Heart right ventricle (tissue), 16 donors: ENCODE measurements at regions not wholly inside any gene's neighbourhood (a gene's known extent, or its start where the extent isn't known, plus 50 kb on each side); places are given as distances from the start of the nearest gene placed in this dataset.

ENCODE experiments used
- ATAC-seq, 8 donors: fragments of 200-7000 bp; cut with Tn5 transposase; one replicate each; pipeline ENCODE4 v1.9.1; 2020; ENCODE audit warnings: mild to moderate bottlenecking in 8 of 8, moderate library complexity in 8 of 8, moderate number of reproducible peaks in 1 of 8
- DNase-seq, 2 donors: peaks; one replicate each; pipeline ENCODE4 v3.0.0-alpha.2; 2020
- H3K27ac ChIP-seq, 10 donors: fragments of 200-600 bp; sonication (generic) in 2 of 10; one replicate each; pipeline versions ENCODE4 v1.5.0 to v1.8.0; 2020 to 2022; ENCODE audit warnings: mild to moderate bottlenecking in 3 of 10
- H3K27me3 ChIP-seq, 7 donors: fragments of 200-600 bp; one replicate each; pipeline ENCODE4 v1.8.0; 2021 to 2022; ENCODE audit warnings: mild to moderate bottlenecking in 2 of 7
- H3K36me3 ChIP-seq, 9 donors: fragments of 200-600 bp; sonication (generic) in 1 of 9; one replicate each; pipeline versions ENCODE4 v1.5.0 to v1.8.0; 2020 to 2022; ENCODE audit warnings: mild to moderate bottlenecking in 2 of 9
- H3K4me1 ChIP-seq, 9 donors: fragments of 200-600 bp; sonication (generic) in 1 of 9; one replicate each; pipeline versions ENCODE4 v1.5.0 to v1.8.0; 2020 to 2022; ENCODE audit warnings: mild to moderate bottlenecking in 4 of 9
- H3K4me3 ChIP-seq, 10 donors: fragments of 200-600 bp; sonication (generic) in 2 of 10; one replicate each; pipeline versions ENCODE4 v1.5.0 to v1.8.0; 2020 to 2022; ENCODE audit warnings: mild to moderate bottlenecking in 7 of 10, moderate library complexity in 2 of 10
- H3K9me3 ChIP-seq, 11 donors: fragments of 200-600 bp in 10 of 11; sonication (generic) in 2 of 11; one replicate each; pipeline versions ENCODE4 v1.5.0 to v1.8.0; 2013 to 2022; ENCODE audit warnings: mild to moderate bottlenecking in 2 of 11, control low read depth in 1 of 11, moderate library complexity in 1 of 11
- WGBS, 2 donors: extraction: QIAGEN DNeasy Blood & Tissue Kit; methylation state at CpG; one replicate each; pipeline ENCODE4 v1.1.7; 2013; ENCODE audit warnings: inconsistent platforms in 1 of 2; 5-methylcytosine and 5-hydroxymethylcytosine counted together
- intact Hi-C, 10 donors: fragments of 100-400 bp; cut with DNase I; formaldehyde crosslinking; loops; one replicate each; pipeline versions ENCODE4 v1.11.1 to v1.14.2; 2022
- TF ChIP-seq, protein P1 (sequence below), 9 donors: fragments of 200-600 bp; sonication (generic) in 2 of 9; IDR thresholded peaks; one replicate each; pipeline versions ENCODE4 v1.5.0 to v1.8.0; 2021 to 2022; ENCODE audit warnings: antibody characterized with exemption in 9 of 9, mild to moderate bottlenecking in 5 of 9, moderate library complexity in 1 of 9
- donor health status: Arrhythmogenic right ventricular cardiomyopathy.
- donor health status: ischemic (EF 13 %, LVEDD 7.1; RV severe dilation, severe dysfunction).
- donor health status: healthy with polysubstance abuse.
- donor health status: DM: no; HTN: yes; CAD: no.
- donor health status: DM: no; HTN: no; CAD: no.
- donor health status: ischemic (EF 25% LVEDD 6.9; RV normal size, moderate dysfunction).
- donor health status: ischemic (EF 25% LVEDD 5.7; RV mildly dilated, moderate dysfunction).
- donor health status: healthy.
- donor health status: DM: yes; HTN: yes; CAD: no.
- donor health status: Ischemic cardiomyopathy.
- donor health status: ischemic (EF 35%, LVEDD 5.7; RV mildly dilated, moderate dysfunction).
- donor health status: nonischemic (EF 11% LVEDD 7.7; RV severe dilation, severe dysfunction).
- donor health status: DM: yes; HTN: yes; CAD: no.
- donor health status: PGD.
- donor health status: ischemic (EF 29% LVEDD 5.4; RV normal size, mild dysfunction).
- donor health status: nonischemic (EF 23%, LVEDD 6.1; RV moderate dilation, normal function).

DNA sequence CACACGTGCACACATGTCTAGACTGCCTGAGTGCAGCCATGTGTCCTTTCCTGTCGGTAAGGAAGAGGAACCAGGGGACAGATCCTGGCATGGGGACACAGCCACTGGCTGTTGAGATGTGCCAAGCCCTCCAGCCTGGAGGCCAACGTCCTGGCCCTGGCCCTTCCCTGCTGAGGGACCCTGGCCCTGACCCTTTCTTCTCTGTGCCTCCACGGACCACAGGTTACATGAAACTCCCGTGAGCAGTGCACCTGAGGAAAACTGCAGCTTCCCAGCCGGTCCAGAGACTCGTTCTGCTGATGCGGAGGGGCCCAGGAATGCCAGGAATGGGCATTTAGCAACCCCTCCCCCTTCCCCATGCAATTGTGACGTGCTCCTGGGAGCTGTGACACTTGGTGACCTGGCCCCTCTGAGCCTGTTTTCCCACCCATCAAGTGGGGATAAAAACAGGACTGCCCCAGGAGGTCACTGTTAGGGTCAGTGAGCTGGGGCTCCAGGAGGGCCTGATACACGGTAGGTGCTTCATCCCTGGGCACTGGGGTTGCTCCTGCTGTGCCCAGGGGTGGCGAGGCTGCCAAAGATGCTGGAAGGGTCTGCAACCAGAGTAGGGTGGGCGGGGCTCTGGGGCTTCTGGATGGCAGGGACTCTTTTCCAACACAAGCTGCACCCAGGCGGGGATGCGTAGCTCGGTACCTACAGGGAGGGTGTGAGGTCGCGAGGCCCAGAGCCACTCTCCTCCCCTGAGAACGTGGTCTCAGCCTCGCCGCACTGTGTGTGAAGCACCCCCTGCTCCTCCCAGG lies 151.5 kb downstream of the C9orf50 start:
- DNase-seq (no peak), ATAC-seq (no peak)
- Histone ChIP-seq H3K9me3 (no peaks in the 10 kb centered on the region), H3K36me3 (no peaks in the 10 kb centered on the region), H3K27me3 (no peaks in the 10 kb centered on the region), H3K4me1 (peaks cover 5 to 31% (median 19%) of the 10 kb centered on the region in 9 donors), H3K4me3 (no peak overlapping the region), H3K27ac (no peak overlapping the region)
- intact Hi-C loops, result no loop called here
- TF ChIP-seq, protein P1, sequence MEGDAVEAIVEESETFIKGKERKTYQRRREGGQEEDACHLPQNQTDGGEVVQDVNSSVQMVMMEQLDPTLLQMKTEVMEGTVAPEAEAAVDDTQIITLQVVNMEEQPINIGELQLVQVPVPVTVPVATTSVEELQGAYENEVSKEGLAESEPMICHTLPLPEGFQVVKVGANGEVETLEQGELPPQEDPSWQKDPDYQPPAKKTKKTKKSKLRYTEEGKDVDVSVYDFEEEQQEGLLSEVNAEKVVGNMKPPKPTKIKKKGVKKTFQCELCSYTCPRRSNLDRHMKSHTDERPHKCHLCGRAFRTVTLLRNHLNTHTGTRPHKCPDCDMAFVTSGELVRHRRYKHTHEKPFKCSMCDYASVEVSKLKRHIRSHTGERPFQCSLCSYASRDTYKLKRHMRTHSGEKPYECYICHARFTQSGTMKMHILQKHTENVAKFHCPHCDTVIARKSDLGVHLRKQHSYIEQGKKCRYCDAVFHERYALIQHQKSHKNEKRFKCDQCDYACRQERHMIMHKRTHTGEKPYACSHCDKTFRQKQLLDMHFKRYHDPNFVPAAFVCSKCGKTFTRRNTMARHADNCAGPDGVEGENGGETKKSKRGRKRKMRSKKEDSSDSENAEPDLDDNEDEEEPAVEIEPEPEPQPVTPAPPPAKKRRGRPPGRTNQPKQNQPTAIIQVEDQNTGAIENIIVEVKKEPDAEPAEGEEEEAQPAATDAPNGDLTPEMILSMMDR (IDR thresholded peaks at IDR 0.05), result no peak
- WGBS, 2 donors, result 77 to 81% methylated on average over 20 of the region's 20 CpGs

DNA sequence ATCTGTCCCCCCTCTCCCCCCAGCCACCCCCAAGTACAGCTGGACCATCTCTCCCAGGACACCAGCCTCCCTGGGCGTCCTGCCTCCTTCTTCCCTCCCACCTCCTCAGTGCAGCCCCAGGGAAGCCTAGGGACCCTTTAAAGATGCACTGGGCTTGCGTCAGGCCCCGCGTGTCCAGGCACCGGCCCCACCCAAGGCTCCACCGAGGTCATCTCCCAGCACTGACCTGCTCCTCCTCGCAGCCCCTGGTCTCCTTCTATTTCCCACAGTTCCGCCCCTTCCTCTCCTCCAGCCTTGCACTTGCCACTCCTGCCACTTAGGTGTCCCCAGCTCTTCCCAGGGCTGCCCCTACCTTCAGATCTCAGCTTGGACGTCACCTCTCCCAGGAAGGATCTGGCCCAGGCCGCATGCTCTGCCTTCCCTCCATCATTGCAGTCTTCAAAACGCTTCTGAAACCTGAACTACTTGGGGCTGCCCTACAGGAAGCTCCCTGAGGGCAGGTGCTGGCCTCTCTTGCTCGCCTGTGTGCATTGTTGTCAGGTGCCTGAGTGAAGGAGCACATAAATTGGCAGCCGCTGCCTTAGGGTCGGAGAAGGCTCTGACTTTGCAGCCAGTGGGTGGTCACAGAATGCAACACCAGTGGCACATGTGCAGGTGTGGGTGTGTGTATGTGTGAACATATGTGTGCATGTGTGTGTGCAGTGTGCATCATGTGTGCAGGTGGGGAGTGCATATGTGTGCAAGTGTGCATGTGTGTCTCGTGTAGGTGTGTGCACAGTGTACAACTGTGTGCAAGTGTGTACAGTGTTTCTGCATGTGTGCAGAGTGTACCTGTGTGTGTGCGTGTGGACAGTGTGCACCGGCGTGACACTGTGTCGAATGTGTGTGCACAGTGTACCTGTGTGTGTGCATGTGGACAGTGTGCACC lies 152.9 kb downstream of the C9orf50 start:
- H3K9me3 ChIP-seq, result no peaks in the 10 kb centered on the region
- intact Hi-C loops, result no loop called here
- peaks cover 0 to 20% (median 12%) of the 10 kb centered on the region in 9 donors for H3K4me1 ChIP-seq
- 89 to 90% methylated on average over 19 of the region's 19 CpGs for WGBS, 2 donors
- TF ChIP-seq, protein P1 (IDR thresholded peaks at IDR 0.05), result no peak
- H3K36me3 ChIP-seq, result no peaks in the 10 kb centered on the region
- no peak for DNase-seq
- no peak overlapping the region for H3K4me3 ChIP-seq
- no peak overlapping the region for H3K27ac ChIP-seq
- ATAC-seq, result no peak
- H3K27me3 ChIP-seq, result no peaks in the 10 kb centered on the region

DNA sequence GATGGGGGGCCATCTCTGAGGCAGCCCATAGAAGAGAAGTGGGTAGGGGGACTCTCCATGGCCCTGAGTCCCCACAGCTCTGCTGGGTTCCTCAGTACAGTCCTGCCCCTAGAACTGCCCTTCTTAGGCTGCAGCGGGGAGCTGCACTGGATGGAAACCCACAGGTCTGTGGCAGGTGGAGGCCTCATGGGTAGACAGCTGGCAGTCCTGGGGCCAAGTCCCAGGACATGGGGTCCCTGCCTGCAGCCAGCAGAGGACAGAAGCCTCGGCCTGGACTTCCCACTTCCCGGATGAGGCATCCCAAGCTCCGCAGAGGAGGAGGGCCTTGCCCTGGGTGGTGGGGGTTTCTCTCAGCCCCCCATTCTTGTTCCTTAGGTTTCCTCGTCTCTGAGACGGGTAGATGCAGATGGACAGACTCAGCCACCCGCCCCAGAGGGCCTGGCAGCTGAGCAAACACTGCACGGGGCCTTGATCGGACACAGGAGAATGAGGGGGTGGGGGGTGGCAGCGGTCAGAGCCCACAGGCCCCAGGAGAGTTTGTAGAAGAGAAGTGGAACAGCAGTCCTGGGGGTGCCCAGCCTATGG lies 153.8 kb downstream of the C9orf50 start:
- Histone ChIP-seq H3K27me3 (no peaks in the 10 kb centered on the region), H3K4me1 (peaks cover 0 to 20% (median 12%) of the 10 kb centered on the region in 9 donors), H3K36me3 (no peaks in the 10 kb centered on the region), H3K9me3 (no peaks in the 10 kb centered on the region), H3K4me3 (no peak overlapping the region), H3K27ac (no peak overlapping the region)
- ATAC-seq (no peak), DNase-seq (no peak)
- TF ChIP-seq, protein P1 (IDR thresholded peaks at IDR 0.05), result no peak
- WGBS, 2 donors, result 89 to 92% methylated on average over 10 of the region's 10 CpGs
- intact Hi-C loops, result no loop called here

DNA sequence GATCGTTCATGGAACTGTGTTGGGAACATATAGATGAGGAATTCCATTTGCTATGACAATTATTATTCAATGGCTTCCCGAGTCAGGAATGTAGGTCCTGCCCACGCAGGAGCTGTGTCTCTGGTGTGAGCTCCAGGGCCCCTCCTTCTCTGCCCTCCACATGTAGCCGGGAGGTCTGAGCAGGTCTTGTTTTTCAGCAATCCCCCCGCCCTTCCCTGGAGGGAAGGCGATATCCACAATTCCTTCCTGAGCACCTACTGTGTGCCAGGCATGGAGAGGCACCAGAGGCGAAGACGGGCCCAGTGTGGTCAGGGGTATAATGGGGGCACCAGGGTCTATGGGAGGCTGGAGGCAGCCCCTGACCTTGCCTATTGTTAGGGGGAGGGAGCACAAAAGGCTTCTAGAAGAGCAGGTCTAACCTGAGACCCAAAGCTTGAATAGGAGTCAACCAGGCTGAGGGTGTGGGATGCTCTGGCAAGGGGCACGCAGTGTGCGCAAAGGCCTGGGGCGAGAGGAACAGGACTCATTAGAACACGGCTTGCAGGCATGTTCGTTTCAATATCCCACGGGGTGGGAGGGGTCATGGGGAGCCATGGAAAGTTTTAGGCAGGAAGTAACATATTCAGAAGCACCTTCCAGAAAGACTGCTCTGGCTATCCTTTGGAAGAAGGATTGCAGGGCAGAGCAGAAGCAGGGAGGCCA lies 154.9 kb downstream of the C9orf50 start:
- TF ChIP-seq, protein P1 (IDR thresholded peaks at IDR 0.05), result no peak
- ATAC-seq (no peak), DNase-seq (no peak)
- H3K27ac ChIP-seq, result no peak overlapping the region
- H3K36me3 ChIP-seq, result no peaks in the 10 kb centered on the region
- H3K9me3 ChIP-seq, result no peaks in the 10 kb centered on the region
- H3K27me3 ChIP-seq, result no peaks in the 10 kb centered on the region
- intact Hi-C loops, result no loop called here
- H3K4me3 ChIP-seq, result no peak overlapping the region
- peaks cover 7 to 29% (median 22%) of the 10 kb centered on the region in 9 donors for H3K4me1 ChIP-seq
- 75 to 86% methylated on average over 14 of the region's 14 CpGs for WGBS, 2 donors
